PC-3 (cell line): ENCODE measurements at regions not wholly inside any gene's neighbourhood (a gene's known extent, or its start where the extent isn't known, plus 50 kb on each side); places are given as distances from the start of the nearest gene placed in this dataset.

ENCODE experiments used
- ATAC-seq: fragments of 200-7000 bp; cut with Tn5 transposase; 2 replicates; pipeline ENCODE4 v1.9.1; 2020; ENCODE audit warnings: mild to moderate bottlenecking, moderate library complexity
- BruUV-seq: library from RNA; stranded (reverse); fragments of 400-500 nt; replicated peaks from 2 replicates; lab custom pipeline; 2021; lab: Mats Ljungman, UMichigan
- CTCF ChIA-PET: fragments of 300-600 bp; sonication (Branson Sonifier 250); formaldehyde crosslinking; loops from one replicate; lab custom pipeline; 2022; ENCODE audit warnings: antibody characterized with exemption; lab: Charles Lee
- POLR2A ChIA-PET: fragments of 300-600 bp; sonication (Branson Sonifier 250); formaldehyde crosslinking; loops from one replicate; lab custom pipeline; 2022; ENCODE audit warnings: antibody characterized with exemption; ENCODE audit not compliant: unreplicated experiment; lab: Charles Lee
- DNase-seq: peaks from one replicate; pipeline ENCODE4 v3.0.0-alpha.2; 2015
- H2AFZ ChIP-seq: fragments of 300-600 bp; sonication (generic); 2 replicates; pipeline ENCODE4 v1.6.0; 2016; ENCODE audit warnings: antibody characterized with exemption, low read length
- H3F3A ChIP-seq: fragments of 300-600 bp; sonication (generic); one replicate; pipeline ENCODE4 v1.6.0; 2017; ENCODE audit warnings: antibody characterized with exemption, low read length, control low read depth, mild to moderate bottlenecking; ENCODE audit not compliant: unreplicated experiment
- H3K27ac ChIP-seq: fragments of 300-600 bp; sonication (generic); 2 replicates; pipeline ENCODE4 v1.5.1; 2016; ENCODE audit warnings: mild to moderate bottlenecking, low read length
- H3K27me3 ChIP-seq: fragments of 300-600 bp; sonication (generic); 2 replicates; pipeline ENCODE4 v1.6.1; 2016; ENCODE audit warnings: low read length, mixed read lengths
- H3K36me3 ChIP-seq: fragments of 300-600 bp; sonication (generic); 2 replicates; pipeline ENCODE4 v1.6.1; 2016; ENCODE audit warnings: low read depth, mixed run types, low read length, mixed read lengths
- H3K4me1 ChIP-seq: fragments of 300-600 bp; sonication (generic); 2 replicates; pipeline ENCODE4 v1.5.1; 2016; ENCODE audit warnings: low read length; ENCODE audit not compliant: insufficient read depth
- H3K4me2 ChIP-seq: fragments of 300-600 bp; sonication (generic); 2 replicates; pipeline ENCODE4 v1.6.0; 2016; ENCODE audit warnings: low read length
- H3K4me3 ChIP-seq: fragments of 300-600 bp; sonication (generic); 2 replicates; pipeline ENCODE4 v1.5.1; 2016; ENCODE audit warnings: mild to moderate bottlenecking, low read length, mixed read lengths
- H3K79me2 ChIP-seq: fragments of 300-600 bp; sonication (generic); 2 replicates; pipeline ENCODE4 v1.6.1; 2017; ENCODE audit warnings: low read length, mixed read lengths
- H3K9ac ChIP-seq: fragments of 300-600 bp; sonication (generic); 2 replicates; pipeline ENCODE4 v1.6.0; 2016; ENCODE audit warnings: mild to moderate bottlenecking, low read length
- H3K9me2 ChIP-seq: fragments of 300-600 bp; sonication (generic); replicated peaks from 2 replicates; pipeline ENCODE4 v1.6.1; 2016; ENCODE audit warnings: mixed run types, low read length, mixed read lengths
- H3K9me3 ChIP-seq: fragments of 300-600 bp; sonication (generic); 2 replicates; pipeline ENCODE4 v1.6.1; 2016; ENCODE audit warnings: low read length, mixed read lengths
- H4K20me1 ChIP-seq: fragments of 300-600 bp; sonication (generic); 2 replicates; pipeline ENCODE4 v1.6.1; 2016; ENCODE audit warnings: low read length, mixed read lengths
- CTCF ChIP-seq: fragments of 300-600 bp; sonication (generic); conservative IDR thresholded peaks from 2 replicates; pipeline ENCODE4 v1.5.1; 2017; ENCODE audit warnings: antibody characterized with exemption, low read depth, mild to moderate bottlenecking, low read length
- EZH2 ChIP-seq: fragments of 300-600 bp; sonication (generic); IDR thresholded peaks from one replicate; pipeline ENCODE4 v1.6.1; 2017; ENCODE audit warnings: antibody characterized with exemption, mild to moderate bottlenecking, low read length; ENCODE audit not compliant: unreplicated experiment
- EZH2phosphoT487 ChIP-seq: fragments of 300-600 bp; sonication (generic); IDR thresholded peaks from 2 replicates; pipeline ENCODE4 v1.6.1; 2018; ENCODE audit warnings: mild to moderate bottlenecking, antibody characterized with exemption, low read length, borderline replicate concordance
- intact Hi-C: fragments of 100-400 bp; cut with micrococcal nuclease; formaldehyde crosslinking; loops from 2 replicates; pipeline ENCODE4 v1.9.0; 2023

- DNase-seq (no peak), ATAC-seq (no peak)
- Histone ChIP-seq H3F3A (no peaks in the 10 kb centered on the region), H3K9me2 (no peaks in the 10 kb centered on the region), H3K9ac (no peak overlapping the region), H3K36me3 (no peaks in the 10 kb centered on the region), H3K9me3 (no peaks in the 10 kb centered on the region), H3K79me2 (no peaks in the 10 kb centered on the region), H3K27me3 (no peaks in the 10 kb centered on the region), H3K4me2 (no peak overlapping the region), H3K4me1 (no peaks in the 10 kb centered on the region), H4K20me1 (no peaks in the 10 kb centered on the region), H2AFZ (no peak overlapping the region), H3K27ac (no peak overlapping the region), H3K4me3 (no peak overlapping the region)
- intact Hi-C loops, result no loop called here
- no TSS peak for BruUV-seq
- TF ChIP-seq CTCF (no peak), EZH2 (no peak), EZH2phosphoT487 (no peak)
- POLR2A ChIA-PET, result no interaction called here
- CTCF ChIA-PET, result no interaction called here
Measured at GRCh38 chr5:121489972-121490371, 361.7 kb upstream of the FTMT start.

GRCh38 chr5:121497176-121497575 lies 354.5 kb upstream of the FTMT start:
- POLR2A ChIA-PET, result no interaction called here
- CTCF ChIA-PET, result interaction anchor here (0.6 kb wide), 1 partner anchor 390 kb away, joined by 4 read pairs; no protein-coding TSS in a partner anchor
- no peak for TF ChIP-seq EZH2phosphoT487
- TF ChIP-seq CTCF, result no peak
- no peak for TF ChIP-seq EZH2
- no peak overlapping the region for H2AFZ ChIP-seq
- DNase-seq (peak; percentile 23), ATAC-seq (peak; percentile 65)
- H3K9ac ChIP-seq, result no peak overlapping the region
- no peak overlapping the region for H3K4me2 ChIP-seq
- no peaks in the 10 kb centered on the region for H3K36me3 ChIP-seq
- no peaks in the 10 kb centered on the region for H3K4me1 ChIP-seq
- BruUV-seq, result no TSS peak
- no peak overlapping the region for H3K4me3 ChIP-seq
- intact Hi-C loops, result no loop called here
- H4K20me1 ChIP-seq, result no peaks in the 10 kb centered on the region
- no peaks in the 10 kb centered on the region for H3K79me2 ChIP-seq
- H3K27me3 ChIP-seq, result no peaks in the 10 kb centered on the region
- H3K9me3 ChIP-seq, result no peaks in the 10 kb centered on the region
- no peak overlapping the region for H3K27ac ChIP-seq
- H3F3A ChIP-seq, result no peaks in the 10 kb centered on the region
- H3K9me2 ChIP-seq, result no peaks in the 10 kb centered on the region

GRCh38 chr5:121500310-121500709 lies 351.4 kb upstream of the FTMT start:
- Histone ChIP-seq H3K4me3 (no peak overlapping the region), H3K4me2 (no peak overlapping the region), H3K27ac (no peak overlapping the region), H3K9ac (no peak overlapping the region), H4K20me1 (no peaks in the 10 kb centered on the region), H3K4me1 (no peaks in the 10 kb centered on the region), H3K9me2 (no peaks in the 10 kb centered on the region), H3K79me2 (no peaks in the 10 kb centered on the region), H3K9me3 (no peaks in the 10 kb centered on the region), H3K27me3 (no peaks in the 10 kb centered on the region), H3K36me3 (no peaks in the 10 kb centered on the region), H2AFZ (no peak overlapping the region), H3F3A (no peaks in the 10 kb centered on the region)
- no peak for ATAC-seq
- BruUV-seq, result no TSS peak
- CTCF ChIA-PET, result no interaction called here
- POLR2A ChIA-PET, result no interaction called here
- TF ChIP-seq CTCF (no peak), EZH2 (no peak), EZH2phosphoT487 (no peak)
- intact Hi-C loops, result no loop called here
- DNase-seq, result no peak
